Endothelial cell (in vitro differentiated cells): ENCODE measurements at regions not wholly inside any gene's neighbourhood (a gene's known extent, or its start where the extent isn't known, plus 50 kb on each side); places are given as distances from the start of the nearest gene placed in this dataset.

Source experiments
- DNase-seq: peaks from one replicate; pipeline ENCODE4 v3.0.0; 2021; ENCODE audit warnings: low spot score
- H3K27ac Mint-ChIP-seq: one replicate; pipeline ENCODE4 v1.8.0; 2021; ENCODE audit warnings: mixed read lengths, inconsistent platforms; ENCODE audit not compliant: unreplicated experiment
- H3K27me3 Mint-ChIP-seq: one replicate; pipeline ENCODE4 v1.8.0; 2021; ENCODE audit warnings: mild to moderate bottlenecking, moderate library complexity, mixed read lengths, inconsistent platforms; ENCODE audit not compliant: unreplicated experiment
- H3K36me3 Mint-ChIP-seq: one replicate; pipeline ENCODE4 v1.8.0; 2021; ENCODE audit warnings: mild to moderate bottlenecking, low read depth, mixed read lengths, inconsistent platforms; ENCODE audit not compliant: unreplicated experiment
- H3K4me1 Mint-ChIP-seq: one replicate; pipeline ENCODE4 v1.8.0; 2021; ENCODE audit warnings: mild to moderate bottlenecking, mixed read lengths, inconsistent platforms; ENCODE audit not compliant: unreplicated experiment
- H3K4me3 Mint-ChIP-seq: one replicate; pipeline ENCODE4 v1.8.0; 2021; ENCODE audit warnings: mild to moderate bottlenecking, mixed read lengths, inconsistent platforms; ENCODE audit not compliant: unreplicated experiment
- H3K9me3 Mint-ChIP-seq: one replicate; pipeline ENCODE4 v1.8.0; 2021; ENCODE audit warnings: mixed read lengths, inconsistent platforms; ENCODE audit not compliant: unreplicated experiment
- CTCF ChIP-seq: fragments of 200-600 bp; sonication (generic); IDR thresholded peaks from one replicate; pipeline ENCODE4 v1.5.0; 2021; ENCODE audit warnings: antibody characterized with exemption; ENCODE audit not compliant: unreplicated experiment

DNA sequence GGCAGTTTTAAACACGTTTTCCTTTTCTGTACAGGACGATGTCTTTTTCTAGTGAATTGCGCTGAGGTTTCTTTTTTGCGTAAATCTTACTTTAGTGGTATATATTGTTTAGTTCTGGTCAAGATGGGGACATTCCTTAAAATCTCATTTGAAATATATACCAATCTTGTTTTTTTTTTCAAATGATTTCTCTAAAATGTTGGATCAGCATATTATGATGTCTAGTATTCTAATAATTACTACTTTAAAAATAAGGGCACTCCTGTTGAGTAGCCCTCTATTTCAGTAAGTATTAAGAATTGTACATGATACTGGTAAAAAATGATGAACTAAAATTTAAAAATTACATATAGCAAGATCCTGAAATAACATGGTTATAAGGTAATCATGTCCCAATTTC, 224.1 kb upstream of the ARHGAP24 start:
- Mint-ChIP-seq H3K27ac (no peak overlapping the region), H3K36me3 (no peaks in the 10 kb centered on the region), H3K4me1 (no peaks in the 10 kb centered on the region), H3K27me3 (no peaks in the 10 kb centered on the region), H3K4me3 (no peak overlapping the region), H3K9me3 (no peaks in the 10 kb centered on the region)
- no peak for TF ChIP-seq CTCF
- no peak for DNase-seq

DNA sequence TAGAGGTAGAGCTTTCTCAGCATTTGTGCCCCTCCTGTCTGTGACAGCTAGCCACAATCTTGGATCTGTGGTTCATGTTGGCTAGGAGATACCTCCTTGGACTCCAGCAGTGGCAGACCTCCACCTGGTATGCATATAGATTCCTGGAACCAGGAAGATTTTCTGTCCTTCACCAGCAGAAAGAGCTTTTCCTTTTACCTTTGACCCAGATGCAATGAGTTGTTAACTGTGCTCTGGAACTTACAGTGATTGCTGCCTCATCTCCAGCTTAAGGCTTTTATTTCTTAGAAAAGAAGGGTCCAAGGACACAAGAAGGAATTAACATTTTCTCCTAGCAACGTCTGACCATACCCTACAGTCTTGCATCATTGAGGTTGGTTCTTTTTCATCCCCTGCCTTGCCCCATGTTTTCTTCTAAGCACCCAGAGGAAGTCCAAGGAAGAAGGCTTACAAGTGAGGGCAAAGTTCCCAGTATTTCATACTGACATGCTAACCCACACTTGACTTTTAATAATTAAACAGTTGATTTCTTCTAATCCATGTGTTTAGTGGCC, 217.1 kb upstream of the ARHGAP24 start:
- Mint-ChIP-seq H3K4me3 (no peak overlapping the region), H3K9me3 (no peaks in the 10 kb centered on the region), H3K4me1 (peaks cover 4% of the 10 kb centered on the region), H3K27ac (no peak overlapping the region), H3K27me3 (no peaks in the 10 kb centered on the region), H3K36me3 (no peaks in the 10 kb centered on the region)
- no peak for DNase-seq
- no peak for TF ChIP-seq CTCF

GRCh38 chr4:85260064-85260463, 214.9 kb upstream of the ARHGAP24 start:
- DNase-seq = no peak
- no peaks in the 10 kb centered on the region for H3K27me3 Mint-ChIP-seq
- H3K36me3 Mint-ChIP-seq = no peaks in the 10 kb centered on the region
- TF ChIP-seq CTCF = no peak
- H3K4me3 Mint-ChIP-seq = no peak overlapping the region
- no peaks in the 10 kb centered on the region for H3K9me3 Mint-ChIP-seq
- H3K27ac Mint-ChIP-seq = no peak overlapping the region
- peaks cover 4% of the 10 kb centered on the region for H3K4me1 Mint-ChIP-seq

- Mint-ChIP-seq H3K4me3 (no peak overlapping the region), H3K4me1 (peaks cover 9% of the 10 kb centered on the region), H3K36me3 (no peaks in the 10 kb centered on the region), H3K27me3 (peaks cover 2% of the 10 kb centered on the region), H3K27ac (no peak overlapping the region), H3K9me3 (no peaks in the 10 kb centered on the region)
- TF ChIP-seq CTCF = no peak
- no peak for DNase-seq
These were observed 209.7 kb upstream of the ARHGAP24 start for GRCh38 chr4:85265234-85265633.

GRCh38 chr4:85268188-85268587, 206.8 kb upstream of the ARHGAP24 start:
- no peak for DNase-seq
- peaks cover 2% of the 10 kb centered on the region for H3K27me3 Mint-ChIP-seq
- H3K27ac Mint-ChIP-seq = no peak overlapping the region
- no peaks in the 10 kb centered on the region for H3K36me3 Mint-ChIP-seq
- H3K9me3 Mint-ChIP-seq = no peaks in the 10 kb centered on the region
- no peak for TF ChIP-seq CTCF
- H3K4me1 Mint-ChIP-seq = peaks cover 5% of the 10 kb centered on the region
- H3K4me3 Mint-ChIP-seq = no peak overlapping the region
